ENCODE measurements at regions not wholly inside any gene's neighbourhood (a gene's known extent, or its start where the extent isn't known, plus 50 kb on each side); places are given as distances from the start of the nearest gene placed in this dataset.

- no peak overlapping the region for H3K4me3 ChIP-seq (ENCODE audit: low read depth, low read length)
- no peak overlapping the region for H3K27ac ChIP-seq (ENCODE audit: low read depth, low read length)
- H3K9ac ChIP-seq (ENCODE audit: low read length) = no peak overlapping the region
- no peaks in the 10 kb centered on the region for H3K9me3 ChIP-seq (ENCODE audit: control insufficient read depth, insufficient read depth, low read depth, low read length)
- H3K27me3 ChIP-seq (ENCODE audit: control insufficient read depth, insufficient read depth, low read length) = peaks cover 4% of the 10 kb centered on the region; the same call in 1 of the 2 replicates
- no peaks in the 10 kb centered on the region for H3K36me3 ChIP-seq (ENCODE audit: control insufficient read depth, insufficient read depth, low read length)
- H3K4me1 ChIP-seq (ENCODE audit: control insufficient read depth, insufficient read depth, low read length) = peaks cover 19% of the 10 kb centered on the region
Observed at GRCh38 chr7:93048136-93048930, 69.4 kb downstream of the SAMD9 start.

DNA sequence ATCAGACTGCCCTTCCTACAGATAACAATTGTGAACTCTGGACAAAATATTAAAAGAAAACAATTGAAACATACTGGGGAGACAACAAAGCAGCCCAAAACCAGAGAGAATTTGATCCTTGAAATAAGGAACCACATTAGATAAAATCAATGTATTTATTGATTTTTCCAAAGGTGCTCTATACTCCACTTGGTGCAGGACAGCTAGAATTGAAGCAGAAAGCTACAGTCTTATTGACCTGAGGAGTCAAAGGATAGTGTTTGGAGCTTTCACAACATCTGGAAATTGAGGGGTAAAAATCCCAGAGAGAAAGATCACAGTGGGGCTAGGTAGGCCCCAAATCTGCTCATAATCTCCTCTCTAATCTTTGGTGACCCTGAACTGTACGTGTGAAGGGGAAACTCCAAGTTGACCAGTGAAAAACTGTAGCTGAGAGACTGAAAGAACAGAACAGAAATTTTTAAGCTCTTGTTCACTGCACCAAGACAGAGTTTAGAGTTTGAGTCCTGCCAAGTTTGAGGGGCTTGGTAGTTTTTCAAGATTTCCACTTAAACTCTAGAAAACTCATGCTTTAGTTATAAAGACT lies 70.2 kb downstream of the SAMD9 start:
- Histone ChIP-seq H3K36me3 (ENCODE audit: control insufficient read depth, insufficient read depth, low read length) (no peaks in the 10 kb centered on the region), H3K9ac (ENCODE audit: low read length) (no peak overlapping the region), H3K4me3 (ENCODE audit: low read depth, low read length) (no peak overlapping the region), H3K27me3 (ENCODE audit: control insufficient read depth, insufficient read depth, low read length) (peaks cover 4% of the 10 kb centered on the region; the same call in 1 of the 2 replicates), H3K4me1 (ENCODE audit: control insufficient read depth, insufficient read depth, low read length) (peaks cover 22% of the 10 kb centered on the region), H3K9me3 (ENCODE audit: control insufficient read depth, insufficient read depth, low read depth, low read length) (no peaks in the 10 kb centered on the region), H3K27ac (ENCODE audit: low read depth, low read length) (no peak overlapping the region)

- Histone ChIP-seq H3K36me3 (ENCODE audit: control insufficient read depth, insufficient read depth, low read length) (no peaks in the 10 kb centered on the region), H3K9me3 (ENCODE audit: control insufficient read depth, insufficient read depth, low read depth, low read length) (no peaks in the 10 kb centered on the region), H3K27me3 (ENCODE audit: control insufficient read depth, insufficient read depth, low read length) (peaks cover 4% of the 10 kb centered on the region; the same call in 1 of the 2 replicates), H3K4me1 (ENCODE audit: control insufficient read depth, insufficient read depth, low read length) (peaks cover 22% of the 10 kb centered on the region), H3K4me3 (ENCODE audit: low read depth, low read length) (no peak overlapping the region), H3K9ac (ENCODE audit: low read length) (no peak overlapping the region), H3K27ac (ENCODE audit: low read depth, low read length) (no peak overlapping the region)
Observed at GRCh38 chr7:93046641-93047040, 71.1 kb downstream of the SAMD9 start.

GRCh38 chr7:93044147-93044810 lies 73.5 kb downstream of the SAMD9 start:
- peak overlapping the region; percentile 55 for H3K4me3 ChIP-seq (ENCODE audit: low read depth, low read length)
- no peak overlapping the region; the same call in 1 of the 2 replicates for H3K27ac ChIP-seq (ENCODE audit: low read depth, low read length)

GRCh38 chr7:93043385-93043985 lies 74.3 kb downstream of the SAMD9 start:
- H3K36me3 ChIP-seq (ENCODE audit: control insufficient read depth, insufficient read depth, low read length) = no peaks in the 10 kb centered on the region
- peaks cover 4% of the 10 kb centered on the region; the same call in 1 of the 2 replicates for H3K27me3 ChIP-seq (ENCODE audit: control insufficient read depth, insufficient read depth, low read length)
- H3K27ac ChIP-seq (ENCODE audit: low read depth, low read length) = peak overlapping the region; percentile 29; the same call in 1 of the 2 replicates
- H3K4me1 ChIP-seq (ENCODE audit: control insufficient read depth, insufficient read depth, low read length) = peaks cover 30% of the 10 kb centered on the region
- H3K4me3 ChIP-seq (ENCODE audit: low read depth, low read length) = peak overlapping the region; percentile 55
- H3K9ac ChIP-seq (ENCODE audit: low read length) = peak overlapping the region; percentile 15
- no peaks in the 10 kb centered on the region for H3K9me3 ChIP-seq (ENCODE audit: control insufficient read depth, insufficient read depth, low read depth, low read length)

More at GRCh38 chr7:93044147-93044810, 73.5 kb downstream of the SAMD9 start:
- Histone ChIP-seq H3K9ac (ENCODE audit: low read length) (no peak overlapping the region), H3K4me1 (ENCODE audit: control insufficient read depth, insufficient read depth, low read length) (peaks cover 30% of the 10 kb centered on the region), H3K9me3 (ENCODE audit: control insufficient read depth, insufficient read depth, low read depth, low read length) (no peaks in the 10 kb centered on the region), H3K36me3 (ENCODE audit: control insufficient read depth, insufficient read depth, low read length) (no peaks in the 10 kb centered on the region), H3K27me3 (ENCODE audit: control insufficient read depth, insufficient read depth, low read length) (peaks cover 4% of the 10 kb centered on the region; the same call in 1 of the 2 replicates)

GRCh38 chr7:93040355-93040754 lies 77.4 kb downstream of the SAMD9 start:
- no peaks in the 10 kb centered on the region; the same call in 1 of the 2 replicates for H3K9me3 ChIP-seq (ENCODE audit: control insufficient read depth, insufficient read depth, low read depth, low read length)

GRCh38 chr7:93039786-93040185 lies 78.0 kb downstream of the SAMD9 start:
- no peaks in the 10 kb centered on the region for H3K36me3 ChIP-seq (ENCODE audit: control insufficient read depth, insufficient read depth, low read length)
- no peak overlapping the region for H3K4me3 ChIP-seq (ENCODE audit: low read depth, low read length)
- H3K9me3 ChIP-seq (ENCODE audit: control insufficient read depth, insufficient read depth, low read depth, low read length) = no peaks in the 10 kb centered on the region; the same call in 1 of the 2 replicates
- no peak overlapping the region for H3K27ac ChIP-seq (ENCODE audit: low read depth, low read length)
- H3K4me1 ChIP-seq (ENCODE audit: control insufficient read depth, insufficient read depth, low read length) = peaks cover 23% of the 10 kb centered on the region
- H3K27me3 ChIP-seq (ENCODE audit: control insufficient read depth, insufficient read depth, low read length) = no peaks in the 10 kb centered on the region; the same call in 1 of the 2 replicates
- no peak overlapping the region for H3K9ac ChIP-seq (ENCODE audit: low read length)

More at GRCh38 chr7:93040355-93040754, 77.4 kb downstream of the SAMD9 start:
- Histone ChIP-seq H3K27me3 (ENCODE audit: control insufficient read depth, insufficient read depth, low read length) (peaks cover 4% of the 10 kb centered on the region; the same call in 1 of the 2 replicates), H3K4me1 (ENCODE audit: control insufficient read depth, insufficient read depth, low read length) (peaks cover 24% of the 10 kb centered on the region), H3K9ac (ENCODE audit: low read length) (no peak overlapping the region), H3K27ac (ENCODE audit: low read depth, low read length) (no peak overlapping the region), H3K4me3 (ENCODE audit: low read depth, low read length) (no peak overlapping the region), H3K36me3 (ENCODE audit: control insufficient read depth, insufficient read depth, low read length) (no peaks in the 10 kb centered on the region)

DNA sequence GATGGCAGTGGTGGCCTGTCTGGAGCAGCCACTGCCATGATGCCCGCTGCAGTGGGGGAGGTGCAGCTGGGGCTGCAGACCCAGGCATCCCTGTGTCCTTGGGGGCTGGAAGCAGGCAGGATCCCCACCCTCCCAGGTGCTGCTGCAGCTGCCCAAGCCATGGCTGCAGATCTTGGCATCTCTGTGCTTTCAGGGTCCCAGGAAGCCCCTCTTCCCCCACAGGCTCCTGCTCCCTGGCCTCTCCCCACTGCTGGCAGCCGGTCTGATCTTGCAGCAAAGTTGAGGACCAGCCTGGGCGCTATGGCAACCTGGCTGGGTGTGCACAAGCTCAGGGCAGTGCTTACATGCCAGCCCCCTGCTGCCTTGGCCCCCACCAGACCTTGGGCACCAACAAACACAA lies 78.5 kb downstream of the SAMD9 start:
- Histone ChIP-seq H3K27ac (ENCODE audit: low read depth, low read length) (no peak overlapping the region), H3K4me1 (ENCODE audit: control insufficient read depth, insufficient read depth, low read length) (peaks cover 18% of the 10 kb centered on the region), H3K27me3 (ENCODE audit: control insufficient read depth, insufficient read depth, low read length) (no peaks in the 10 kb centered on the region; the same call in 1 of the 2 replicates), H3K36me3 (ENCODE audit: control insufficient read depth, insufficient read depth, low read length) (no peaks in the 10 kb centered on the region), H3K4me3 (ENCODE audit: low read depth, low read length) (no peak overlapping the region), H3K9me3 (ENCODE audit: control insufficient read depth, insufficient read depth, low read depth, low read length) (no peaks in the 10 kb centered on the region; the same call in 1 of the 2 replicates), H3K9ac (ENCODE audit: low read length) (no peak overlapping the region)

DNA sequence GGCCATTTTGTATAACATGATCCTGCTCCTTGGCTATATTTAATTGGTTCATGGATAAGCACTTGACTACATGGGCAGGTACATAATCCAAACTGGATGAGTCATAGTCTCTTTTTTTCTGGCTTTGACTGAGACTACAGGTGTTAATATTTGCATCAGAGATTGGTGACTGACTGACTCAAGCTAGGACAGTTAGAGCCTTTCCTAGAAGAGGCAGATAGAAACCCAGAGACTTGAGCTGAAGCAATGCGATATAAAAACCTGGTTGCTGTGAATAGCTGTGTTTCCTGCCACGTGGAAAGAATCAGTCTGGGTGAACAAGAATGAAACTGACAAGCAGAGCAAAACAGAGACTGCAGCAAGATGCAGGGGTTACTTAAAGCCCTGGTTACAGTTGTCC lies 81.0 kb downstream of the SAMD9 start:
- H3K4me3 ChIP-seq (ENCODE audit: low read depth, low read length) = no peak overlapping the region
- no peaks in the 10 kb centered on the region for H3K36me3 ChIP-seq (ENCODE audit: control insufficient read depth, insufficient read depth, low read length)
- peaks cover under 1% of the 10 kb centered on the region for H3K9me3 ChIP-seq (ENCODE audit: control insufficient read depth, insufficient read depth, low read depth, low read length)
- H3K4me1 ChIP-seq (ENCODE audit: control insufficient read depth, insufficient read depth, low read length) = peaks cover 7% of the 10 kb centered on the region
- H3K27ac ChIP-seq (ENCODE audit: low read depth, low read length) = no peak overlapping the region
- no peaks in the 10 kb centered on the region for H3K27me3 ChIP-seq (ENCODE audit: control insufficient read depth, insufficient read depth, low read length)
- H3K9ac ChIP-seq (ENCODE audit: low read length) = no peak overlapping the region

- H3K4me3 ChIP-seq (ENCODE audit: low read depth, low read length) = no peak overlapping the region
- H3K27me3 ChIP-seq (ENCODE audit: control insufficient read depth, insufficient read depth, low read length) = no peaks in the 10 kb centered on the region
- no peak overlapping the region for H3K27ac ChIP-seq (ENCODE audit: low read depth, low read length)
Observed at GRCh38 chr7:93036149-93036640, 81.6 kb downstream of the SAMD9 start.

More at GRCh38 chr7:93036149-93036640, 81.6 kb downstream of the SAMD9 start:
- Histone ChIP-seq H3K36me3 (ENCODE audit: control insufficient read depth, insufficient read depth, low read length) (no peaks in the 10 kb centered on the region), H3K9ac (ENCODE audit: low read length) (no peak overlapping the region), H3K4me1 (ENCODE audit: control insufficient read depth, insufficient read depth, low read length) (peaks cover 7% of the 10 kb centered on the region), H3K9me3 (ENCODE audit: control insufficient read depth, insufficient read depth, low read depth, low read length) (peaks cover 4% of the 10 kb centered on the region)
